Heart right ventricle (tissue), 16 donors: ENCODE measurements at regions not wholly inside any gene's neighbourhood (a gene's known extent, or its start where the extent isn't known, plus 50 kb on each side); places are given as distances from the start of the nearest gene placed in this dataset.
A peak's percentile ranks its signal among the peaks of the same experiment; 100 is the strongest.

Experiments used
- ATAC-seq, 8 donors: fragments of 200-7000 bp; cut with Tn5 transposase; one replicate each; pipeline ENCODE4 v1.9.1; 2020; ENCODE audit warnings: mild to moderate bottlenecking in 8 of 8, moderate library complexity in 8 of 8, moderate number of reproducible peaks in 1 of 8
- DNase-seq, 2 donors: peaks; one replicate each; pipeline ENCODE4 v3.0.0-alpha.2; 2020
- H3K27ac ChIP-seq, 10 donors: fragments of 200-600 bp; sonication (generic) in 2 of 10; one replicate each; pipeline versions ENCODE4 v1.5.0 to v1.8.0; 2020 to 2022; ENCODE audit warnings: mild to moderate bottlenecking in 3 of 10
- H3K27me3 ChIP-seq, 7 donors: fragments of 200-600 bp; one replicate each; pipeline ENCODE4 v1.8.0; 2021 to 2022; ENCODE audit warnings: mild to moderate bottlenecking in 2 of 7
- H3K36me3 ChIP-seq, 9 donors: fragments of 200-600 bp; sonication (generic) in 1 of 9; one replicate each; pipeline versions ENCODE4 v1.5.0 to v1.8.0; 2020 to 2022; ENCODE audit warnings: mild to moderate bottlenecking in 2 of 9
- H3K4me1 ChIP-seq, 9 donors: fragments of 200-600 bp; sonication (generic) in 1 of 9; one replicate each; pipeline versions ENCODE4 v1.5.0 to v1.8.0; 2020 to 2022; ENCODE audit warnings: mild to moderate bottlenecking in 4 of 9
- H3K4me3 ChIP-seq, 10 donors: fragments of 200-600 bp; sonication (generic) in 2 of 10; one replicate each; pipeline versions ENCODE4 v1.5.0 to v1.8.0; 2020 to 2022; ENCODE audit warnings: mild to moderate bottlenecking in 7 of 10, moderate library complexity in 2 of 10
- H3K9me3 ChIP-seq, 11 donors: fragments of 200-600 bp in 10 of 11; sonication (generic) in 2 of 11; one replicate each; pipeline versions ENCODE4 v1.5.0 to v1.8.0; 2013 to 2022; ENCODE audit warnings: mild to moderate bottlenecking in 2 of 11, control low read depth in 1 of 11, moderate library complexity in 1 of 11
- CTCF ChIP-seq, 9 donors: fragments of 200-600 bp; sonication (generic) in 2 of 9; IDR thresholded peaks; one replicate each; pipeline versions ENCODE4 v1.5.0 to v1.8.0; 2021 to 2022; ENCODE audit warnings: antibody characterized with exemption in 9 of 9, mild to moderate bottlenecking in 5 of 9, moderate library complexity in 1 of 9
- WGBS, 2 donors: extraction: QIAGEN DNeasy Blood & Tissue Kit; methylation state at CpG; one replicate each; pipeline ENCODE4 v1.1.7; 2013; ENCODE audit warnings: inconsistent platforms in 1 of 2; 5-methylcytosine and 5-hydroxymethylcytosine counted together
- intact Hi-C, 10 donors: fragments of 100-400 bp; cut with DNase I; formaldehyde crosslinking; loops; one replicate each; pipeline versions ENCODE4 v1.11.1 to v1.14.2; 2022
- donor health status: Arrhythmogenic right ventricular cardiomyopathy.
- donor health status: ischemic (EF 13 %, LVEDD 7.1; RV severe dilation, severe dysfunction).
- donor health status: healthy with polysubstance abuse.
- donor health status: DM: no; HTN: yes; CAD: no.
- donor health status: DM: no; HTN: no; CAD: no.
- donor health status: ischemic (EF 25% LVEDD 6.9; RV normal size, moderate dysfunction).
- donor health status: ischemic (EF 25% LVEDD 5.7; RV mildly dilated, moderate dysfunction).
- donor health status: healthy.
- donor health status: DM: yes; HTN: yes; CAD: no.
- donor health status: Ischemic cardiomyopathy.
- donor health status: ischemic (EF 35%, LVEDD 5.7; RV mildly dilated, moderate dysfunction).
- donor health status: nonischemic (EF 11% LVEDD 7.7; RV severe dilation, severe dysfunction).
- donor health status: DM: yes; HTN: yes; CAD: no.
- donor health status: PGD.
- donor health status: ischemic (EF 29% LVEDD 5.4; RV normal size, mild dysfunction).
- donor health status: nonischemic (EF 23%, LVEDD 6.1; RV moderate dilation, normal function).

- WGBS, 2 donors, result 84% methylated on average over 6 of the region's 6 CpGs
- no peak for TF ChIP-seq CTCF (IDR thresholded peaks at IDR 0.05)
- DNase-seq, result no peak
Observed at GRCh38 chr7:41466760-41467384, 236.0 kb downstream of the INHBA start.

GRCh38 chr7:41465571-41465970, 237.3 kb downstream of the INHBA start:
- ATAC-seq (no peak), DNase-seq (no peak)
- Histone ChIP-seq H3K27me3 (no peaks in the 10 kb centered on the region), H3K36me3 (no peaks in the 10 kb centered on the region), H3K4me1 (no peaks in the 10 kb centered on the region), H3K4me3 (no peak overlapping the region), H3K27ac (no peak overlapping the region), H3K9me3 (no peaks in the 10 kb centered on the region)
- intact Hi-C loops, result no loop called here
- TF ChIP-seq CTCF (IDR thresholded peaks at IDR 0.05), result no peak
- 94 to 95% methylated on average over 5 of the region's 5 CpGs for WGBS, 2 donors

More at GRCh38 chr7:41466760-41467384, 236.0 kb downstream of the INHBA start:
- no peaks in the 10 kb centered on the region for H3K36me3 ChIP-seq
- H3K27me3 ChIP-seq, result no peaks in the 10 kb centered on the region
- H3K4me3 ChIP-seq, result no peak overlapping the region
- H3K27ac ChIP-seq, result no peak overlapping the region
- H3K4me1 ChIP-seq, result no peaks in the 10 kb centered on the region
- intact Hi-C loops, result no loop called here
- ATAC-seq, result no peak
- no peaks in the 10 kb centered on the region for H3K9me3 ChIP-seq

- ATAC-seq (no peak), DNase-seq (no peak)
- intact Hi-C loops, result no loop called here
- Histone ChIP-seq H3K9me3 (no peaks in the 10 kb centered on the region), H3K36me3 (no peaks in the 10 kb centered on the region), H3K27me3 (no peaks in the 10 kb centered on the region), H3K4me3 (no peak overlapping the region), H3K27ac (no peak overlapping the region), H3K4me1 (peaks cover 0 to 4% (median 0%) of the 10 kb centered on the region in 9 donors)
- TF ChIP-seq CTCF (IDR thresholded peaks at IDR 0.05), result no peak
- WGBS, 2 donors, result 88 to 92% methylated on average over 3 of the region's 3 CpGs
Observed at GRCh38 chr7:41463770-41464470, 239.0 kb downstream of the INHBA start.

GRCh38 chr7:41459623-41460261, 243.1 kb downstream of the INHBA start:
- H3K9me3 ChIP-seq, result no peaks in the 10 kb centered on the region
- H3K27me3 ChIP-seq, result no peaks in the 10 kb centered on the region
- ATAC-seq (peak in 3 of 8 donors; percentile 24 to 28 (median 24)), DNase-seq (no peak)
- H3K4me3 ChIP-seq, result peak overlapping the region in 1 of 10 donors; percentile 28
- TF ChIP-seq CTCF (IDR thresholded peaks at IDR 0.05), result no peak
- H3K36me3 ChIP-seq, result no peaks in the 10 kb centered on the region
- H3K27ac ChIP-seq, result peak overlapping the region in 1 of 10 donors; percentile 75
- intact Hi-C loops, result no loop called here
- 77 to 89% methylated on average over 8 of the region's 8 CpGs for WGBS, 2 donors
- H3K4me1 ChIP-seq, result peaks cover 0 to 4% (median 0%) of the 10 kb centered on the region in 9 donors
